HEK293T (cell line): ENCODE measurements at regions not wholly inside any gene's neighbourhood (a gene's known extent, or its start where the extent isn't known, plus 50 kb on each side); places are given as distances from the start of the nearest gene placed in this dataset.

Experiments used
- CTCF ChIA-PET: fragments of 350-600 bp; formaldehyde crosslinking; extraction: SDS; loops from one replicate; lab custom pipeline; 2021; ENCODE audit warnings: antibody characterized with exemption, inconsistent platforms; lab: Yijun Ruan, JAX
- POLR2A ChIA-PET: fragments of 350-600 bp; formaldehyde crosslinking; extraction: SDS; loops from one replicate; lab custom pipeline; 2020; ENCODE audit warnings: antibody characterized with exemption, inconsistent platforms; lab: Yijun Ruan, JAX
- DNase-seq: peaks from one replicate; pipeline ENCODE4 v3.0.0; 2012; ENCODE audit warnings: mixed read lengths; ENCODE audit errors: extremely low spot score
- ARNT ChIP-seq: fragments of 450-650 bp; IDR thresholded peaks from 2 replicates; pipeline ENCODE4 v1.6.1; 2017; ENCODE audit warnings: mild to moderate bottlenecking
- BHLHE40 ChIP-seq: fragments of 450-650 bp; IDR thresholded peaks from 2 replicates; pipeline ENCODE4 v1.6.1; 2016; ENCODE audit warnings: mild to moderate bottlenecking, moderate library complexity, borderline replicate concordance
- CTBP1 ChIP-seq: fragments of 450-650 bp; IDR thresholded peaks from 2 replicates; pipeline ENCODE4 v1.6.1; 2016; ENCODE audit warnings: borderline replicate concordance
- ELF4 ChIP-seq: fragments of 450-650 bp; IDR thresholded peaks from 2 replicates; pipeline ENCODE4 v1.6.1; 2017; ENCODE audit warnings: antibody characterized with exemption
- FOXA1 ChIP-seq: fragments of 450-650 bp; IDR thresholded peaks from 2 replicates; pipeline ENCODE4 v1.6.1; 2016; ENCODE audit warnings: mild to moderate bottlenecking
- FOXK2 ChIP-seq: fragments of 450-650 bp; IDR thresholded peaks from 2 replicates; pipeline ENCODE4 v1.6.1; 2016; ENCODE audit warnings: mild to moderate bottlenecking
- FOXM1 ChIP-seq: fragments of 450-650 bp; IDR thresholded peaks from 2 replicates; pipeline ENCODE4 v1.6.1; 2017; ENCODE audit warnings: mild to moderate bottlenecking, borderline replicate concordance
- HDGF ChIP-seq: fragments of 450-650 bp; IDR thresholded peaks from 2 replicates; pipeline ENCODE4 v1.6.1; 2017; ENCODE audit warnings: antibody characterized with exemption, borderline replicate concordance
- L3MBTL2 ChIP-seq: fragments of 450-650 bp; conservative IDR thresholded peaks from 2 replicates; pipeline ENCODE4 v1.6.1; 2016; ENCODE audit warnings: mild to moderate bottlenecking
- LEF1 ChIP-seq: fragments of 450-650 bp; IDR thresholded peaks from 2 replicates; pipeline ENCODE4 v1.6.1; 2017; ENCODE audit warnings: mild to moderate bottlenecking, borderline replicate concordance
- NFRKB ChIP-seq: fragments of 450-650 bp; IDR thresholded peaks from 2 replicates; pipeline ENCODE4 v1.6.1; 2016; ENCODE audit warnings: mild to moderate bottlenecking, moderate library complexity
- SP1 ChIP-seq: fragments of 450-650 bp; IDR thresholded peaks from 2 replicates; pipeline ENCODE4 v1.6.1; 2017
- SUZ12 ChIP-seq: fragments of 450-650 bp; IDR thresholded peaks from 2 replicates; pipeline ENCODE4 v1.6.1; 2016; ENCODE audit warnings: mild to moderate bottlenecking
- TARDBP ChIP-seq: fragments of 450-650 bp; IDR thresholded peaks from 2 replicates; pipeline ENCODE4 v1.6.1; 2016
- ZNF384 ChIP-seq: fragments of 450-650 bp; IDR thresholded peaks from 2 replicates; pipeline ENCODE4 v1.6.1; 2016
- TF ChIP-seq, protein P1 (sequence below): fragments of 450-650 bp; IDR thresholded peaks from 2 replicates; pipeline ENCODE4 v1.6.1; 2016

- DNase-seq = no peak
- CTCF ChIA-PET = interaction anchor here (0.7 to 1.9 kb wide), 4 partner anchors 13 to 208 kb away, joined by 3 to 13 read pairs (median 4); no protein-coding TSS in a partner anchor
- POLR2A ChIA-PET = interaction anchor here (1.9 kb wide), 1 partner anchor 127 kb away, joined by 8 read pairs; the partner anchor contains the start of gene GADD45A
- TF ChIP-seq FOXM1 (no peak), FOXK2 (no peak), FOXA1 (no peak), SUZ12 (no peak), LEF1 (no peak), NFRKB (no peak), SP1 (no peak)
These were observed 127.1 kb upstream of the GADD45A start for GRCh38 chr1:67557696-67558448.

GRCh38 chr1:67558449-67559193 lies 126.4 kb upstream of the GADD45A start:
- ChIA-PET CTCF (interaction anchor here (0.7 to 1.9 kb wide), 3 partner anchors 12 to 202 kb away, joined by 3 to 13 read pairs (median 4); no protein-coding TSS in a partner anchor), POLR2A (interaction anchor here (1.9 kb wide), 1 partner anchor 126 kb away, joined by 8 read pairs; the partner anchor contains the start of gene GADD45A)
- DNase-seq = no peak
- TF ChIP-seq SUZ12 = no peak
- TF ChIP-seq, protein P1, sequence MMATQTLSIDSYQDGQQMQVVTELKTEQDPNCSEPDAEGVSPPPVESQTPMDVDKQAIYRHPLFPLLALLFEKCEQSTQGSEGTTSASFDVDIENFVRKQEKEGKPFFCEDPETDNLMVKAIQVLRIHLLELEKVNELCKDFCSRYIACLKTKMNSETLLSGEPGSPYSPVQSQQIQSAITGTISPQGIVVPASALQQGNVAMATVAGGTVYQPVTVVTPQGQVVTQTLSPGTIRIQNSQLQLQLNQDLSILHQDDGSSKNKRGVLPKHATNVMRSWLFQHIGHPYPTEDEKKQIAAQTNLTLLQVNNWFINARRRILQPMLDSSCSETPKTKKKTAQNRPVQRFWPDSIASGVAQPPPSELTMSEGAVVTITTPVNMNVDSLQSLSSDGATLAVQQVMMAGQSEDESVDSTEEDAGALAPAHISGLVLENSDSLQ = no peak
- TF ChIP-seq FOXA1 = no peak
- TF ChIP-seq TARDBP = no peak
- no peak for TF ChIP-seq L3MBTL2
- no peak for TF ChIP-seq ELF4
- no peak for TF ChIP-seq ARNT
- no peak for TF ChIP-seq LEF1
- TF ChIP-seq ZNF384 = no peak
- no peak for TF ChIP-seq NFRKB
- no peak for TF ChIP-seq BHLHE40

GRCh38 chr1:67559222-67559700 lies 125.7 kb upstream of the GADD45A start:
- TF ChIP-seq TARDBP (no peak), LEF1 (no peak), FOXK2 (no peak), L3MBTL2 (no peak), ZNF384 (no peak), ELF4 (no peak), NFRKB (no peak)
- TF ChIP-seq, protein P1 = no peak
- POLR2A ChIA-PET = no interaction called here

DNA sequence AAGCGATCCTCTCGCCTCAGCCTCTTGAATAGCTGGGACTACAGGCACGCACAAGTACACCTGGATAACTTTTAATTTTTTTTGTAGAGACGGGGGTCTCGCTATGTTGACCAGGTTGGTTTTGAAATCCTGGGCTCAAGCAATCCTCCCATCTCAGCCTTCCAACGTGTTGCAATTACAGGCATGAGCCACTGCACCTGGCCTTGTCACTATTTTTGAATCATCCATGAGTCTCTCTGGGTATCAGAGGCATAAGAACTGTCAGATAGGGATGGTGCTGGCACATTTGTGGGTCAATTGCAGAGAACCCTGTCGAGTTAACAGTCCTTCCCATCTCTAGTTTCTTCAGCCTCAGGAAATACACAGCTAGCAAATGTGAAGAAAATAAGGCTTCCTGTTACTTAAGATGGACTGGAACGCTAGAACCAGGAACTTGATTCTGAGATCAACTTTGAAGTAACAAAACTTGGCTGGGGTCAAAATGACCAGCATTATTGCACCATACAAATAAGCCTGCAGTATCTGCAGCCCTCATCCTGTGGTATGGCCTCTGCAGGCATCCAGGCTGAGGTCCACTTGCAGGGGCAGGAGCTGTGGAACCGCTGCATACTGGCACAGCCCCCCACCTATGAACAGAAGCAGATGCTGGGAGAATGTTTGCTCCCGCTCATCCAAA lies 124.3 kb upstream of the GADD45A start:
- POLR2A ChIA-PET = interaction anchor here (2.9 kb wide), 1 partner anchor 124 kb away, joined by 25 read pairs; the partner anchor contains the start of gene GADD45A
- CTCF ChIA-PET = interaction anchor here (0.6 to 3.0 kb wide), 17 partner anchors 9 to 262 kb away, joined by 3 to 32 read pairs (median 4); no protein-coding TSS in a partner anchor
- no peak for DNase-seq
- TF ChIP-seq CTBP1 (no peak), FOXA1 (no peak), ARNT (no peak), FOXK2 (no peak), FOXM1 (no peak), TARDBP (no peak), L3MBTL2 (no peak), BHLHE40 (no peak), ELF4 (no peak), LEF1 (no peak), SUZ12 (no peak), ZNF384 (no peak), HDGF (no peak)
- TF ChIP-seq, protein P1 = no peak

More at GRCh38 chr1:67559222-67559700, 125.7 kb upstream of the GADD45A start:
- CTCF ChIA-PET = no interaction called here
- peak; percentile 49 for DNase-seq

- no peak for TF ChIP-seq FOXK2
- peak; percentile 86 for TF ChIP-seq ZNF384
- TF ChIP-seq TARDBP = no peak
- no peak for TF ChIP-seq ELF4
- no peak for TF ChIP-seq L3MBTL2
- ChIA-PET POLR2A (interaction anchor here (2.9 kb wide), 1 partner anchor 123 kb away, joined by 25 read pairs; the partner anchor contains the start of gene GADD45A), CTCF (interaction anchor here (0.6 to 3.0 kb wide), 20 partner anchors 9 to 261 kb away, joined by 3 to 32 read pairs (median 4); no protein-coding TSS in a partner anchor)
- DNase-seq = peak; percentile 94
These were observed 123.3 kb upstream of the GADD45A start for GRCh38 chr1:67561704-67562113.
